ENCODE measurements at regions not wholly inside any gene's neighbourhood (a gene's known extent, or its start where the extent isn't known, plus 50 kb on each side); places are given as distances from the start of the nearest gene placed in this dataset.

GRCh38 chr5:167570431-167570830 lies 721.0 kb upstream of the WWC1 start:
- intact Hi-C loops (cut with DNase I), result no loop called here
- H3K27ac ChIP-seq, result no peak overlapping the region
- peaks cover 0 to 24% (median 6%) of the 10 kb centered on the region in 4 donors for H3K27me3 ChIP-seq
- no peak for TF ChIP-seq CTCF (IDR thresholded peaks at IDR 0.05)
- peaks cover 0 to 4% (median 3%) of the 10 kb centered on the region in 3 donors for H3K4me1 ChIP-seq
- no peaks in the 10 kb centered on the region for H3K9me3 ChIP-seq
- ATAC-seq (no peak), FAIRE-seq (no peak), DNase-seq (no peak)
- H3K4me3 ChIP-seq, result no peak overlapping the region
- 51 to 57% methylated on average over 5 of the region's 5 CpGs for WGBS, 2 donors
- H3K36me3 ChIP-seq, result no peaks in the 10 kb centered on the region

GRCh38 chr5:167571824-167572223 lies 719.6 kb upstream of the WWC1 start:
- WGBS, 2 donors, result 71 to 78% methylated on average over 3 of the region's 3 CpGs
- intact Hi-C loops (cut with DNase I), result no loop called here
- TF ChIP-seq CTCF (IDR thresholded peaks at IDR 0.05), result no peak
- ATAC-seq (no peak), FAIRE-seq (no peak), DNase-seq (no peak)
- H3K9me3 ChIP-seq, result no peaks in the 10 kb centered on the region
- no peak overlapping the region for H3K27ac ChIP-seq
- H3K4me1 ChIP-seq, result peaks cover 0 to 4% (median 3%) of the 10 kb centered on the region in 3 donors
- H3K27me3 ChIP-seq, result peaks cover 0 to 38% (median 13%) of the 10 kb centered on the region in 4 donors
- H3K4me3 ChIP-seq, result no peak overlapping the region
- no peaks in the 10 kb centered on the region for H3K36me3 ChIP-seq

GRCh38 chr5:167573370-167574127 lies 717.9 kb upstream of the WWC1 start:
- H3K9me3 ChIP-seq, result no peaks in the 10 kb centered on the region
- no peak overlapping the region for H3K27ac ChIP-seq
- 2% methylated on average over 23 of the region's 23 CpGs for WGBS, 2 donors
- no peak for TF ChIP-seq CTCF (IDR thresholded peaks at IDR 0.05)
- no peaks in the 10 kb centered on the region for H3K36me3 ChIP-seq
- no peak for FAIRE-seq
- ATAC-seq, result peak; percentile 64 to 96 (median 86)
- intact Hi-C loops (cut with DNase I), result no loop called here
- H3K4me1 ChIP-seq, result peaks cover 0 to 4% (median 3%) of the 10 kb centered on the region in 3 donors
- DNase-seq, result peak in 1 of 6 donors; percentile 23
- peak overlapping the region in 1 of 4 donors; percentile 12 for H3K4me3 ChIP-seq
- peaks cover 0 to 53% (median 18%) of the 10 kb centered on the region in 4 donors for H3K27me3 ChIP-seq

GRCh38 chr5:167574464-167574863 lies 717.0 kb upstream of the WWC1 start:
- peaks cover 0 to 4% (median 3%) of the 10 kb centered on the region in 3 donors for H3K4me1 ChIP-seq
- H3K36me3 ChIP-seq, result no peaks in the 10 kb centered on the region
- DNase-seq, result no peak
- 25 to 27% methylated on average over 7 of the region's 7 CpGs for WGBS, 2 donors
- intact Hi-C loops (cut with DNase I), result no loop called here
- H3K9me3 ChIP-seq, result no peaks in the 10 kb centered on the region
- no peak for FAIRE-seq
- no peak overlapping the region for H3K4me3 ChIP-seq
- TF ChIP-seq CTCF (IDR thresholded peaks at IDR 0.05), result no peak
- peaks cover 0 to 50% (median 18%) of the 10 kb centered on the region in 4 donors for H3K27me3 ChIP-seq
- ATAC-seq, result no peak
- no peak overlapping the region for H3K27ac ChIP-seq

- ATAC-seq, result no peak
- H3K27me3 ChIP-seq, result peaks cover 0 to 54% (median 18%) of the 10 kb centered on the region in 4 donors
- WGBS, 2 donors, result 60 to 66% methylated on average over 5 of the region's 5 CpGs
Measured at GRCh38 chr5:167575330-167575729, 716.1 kb upstream of the WWC1 start.

More at GRCh38 chr5:167575330-167575729, 716.1 kb upstream of the WWC1 start:
- H3K36me3 ChIP-seq, result no peaks in the 10 kb centered on the region
- H3K4me3 ChIP-seq, result no peak overlapping the region
- intact Hi-C loops (cut with DNase I), result no loop called here
- H3K27ac ChIP-seq, result no peak overlapping the region
- no peak for DNase-seq
- FAIRE-seq, result no peak
- H3K4me1 ChIP-seq, result peaks cover 0 to 4% (median 3%) of the 10 kb centered on the region in 3 donors
- no peak for TF ChIP-seq CTCF (IDR thresholded peaks at IDR 0.05)
- no peaks in the 10 kb centered on the region for H3K9me3 ChIP-seq

Measured in pancreas (tissue), 10 donors.